HFFc6 (cell line): ENCODE measurements at regions not wholly inside any gene's neighbourhood (a gene's known extent, or its start where the extent isn't known, plus 50 kb on each side); places are given as distances from the start of the nearest gene placed in this dataset.

ENCODE experiments used
- DNase-seq: peaks from one replicate; pipeline ENCODE4 v3.0.0-alpha.2; 2018
- H3K27ac Mint-ChIP-seq: 2 replicates; pipeline ENCODE4 v1.8.0; 2020; ENCODE audit warnings: mild to moderate bottlenecking, mixed read lengths
- H3K27me3 Mint-ChIP-seq: 2 replicates; pipeline ENCODE4 v1.8.0; 2021; ENCODE audit warnings: mild to moderate bottlenecking, moderate library complexity, mixed read lengths; ENCODE audit not compliant: insufficient read depth
- H3K36me3 Mint-ChIP-seq: 2 replicates; pipeline ENCODE4 v1.8.0; 2021; ENCODE audit warnings: low read depth, mixed read lengths
- H3K4me1 Mint-ChIP-seq: 2 replicates; pipeline ENCODE4 v1.8.0; 2020; ENCODE audit warnings: low read depth, mixed read lengths
- H3K4me3 Mint-ChIP-seq: 2 replicates; pipeline ENCODE4 v1.8.0; 2020; ENCODE audit warnings: mild to moderate bottlenecking, moderate library complexity, mixed read lengths
- H3K9me3 Mint-ChIP-seq: 2 replicates; pipeline ENCODE4 v1.8.0; 2020; ENCODE audit warnings: mild to moderate bottlenecking, mixed read lengths
- TF ChIP-seq, protein P1 (sequence below): fragments of 200-600 bp; sonication (generic); IDR thresholded peaks from 2 replicates; pipeline ENCODE4 v1.5.0; 2021; ENCODE audit warnings: antibody characterized with exemption, mild to moderate bottlenecking

DNA sequence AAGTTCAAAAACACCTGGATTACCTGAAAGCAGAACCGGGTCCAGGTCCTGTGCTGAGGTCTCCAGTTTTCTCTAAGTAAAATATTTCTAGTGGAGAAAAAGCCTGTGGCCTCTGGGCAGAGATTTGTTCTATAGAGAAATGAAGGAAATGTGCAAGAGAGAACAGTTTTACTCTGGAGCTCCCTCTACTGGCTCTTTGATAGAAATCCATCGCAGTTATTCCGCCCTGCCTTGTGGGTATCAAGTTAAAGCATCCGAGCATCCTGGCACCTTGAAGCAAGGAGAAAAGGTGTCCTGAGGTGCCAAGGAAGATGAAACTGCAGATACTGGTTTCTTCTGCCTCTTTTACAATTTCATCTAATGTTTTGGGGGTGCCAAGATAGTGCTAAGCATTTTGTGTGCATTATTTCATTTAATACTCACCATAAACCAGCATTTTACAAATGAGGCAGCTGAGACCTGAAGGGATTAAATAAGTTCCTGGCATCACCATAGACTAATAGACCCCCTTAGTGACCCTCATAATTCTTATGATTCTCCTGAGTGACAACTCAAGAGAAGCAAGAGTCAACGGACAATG is 113.1 kb upstream of the HSD17B12 start:
- Mint-ChIP-seq H3K9me3 (no peaks in the 10 kb centered on the region), H3K36me3 (no peaks in the 10 kb centered on the region), H3K4me1 (no peaks in the 10 kb centered on the region), H3K27me3 (peaks cover 36% of the 10 kb centered on the region), H3K4me3 (no peak overlapping the region), H3K27ac (no peak overlapping the region)
- TF ChIP-seq, protein P1, sequence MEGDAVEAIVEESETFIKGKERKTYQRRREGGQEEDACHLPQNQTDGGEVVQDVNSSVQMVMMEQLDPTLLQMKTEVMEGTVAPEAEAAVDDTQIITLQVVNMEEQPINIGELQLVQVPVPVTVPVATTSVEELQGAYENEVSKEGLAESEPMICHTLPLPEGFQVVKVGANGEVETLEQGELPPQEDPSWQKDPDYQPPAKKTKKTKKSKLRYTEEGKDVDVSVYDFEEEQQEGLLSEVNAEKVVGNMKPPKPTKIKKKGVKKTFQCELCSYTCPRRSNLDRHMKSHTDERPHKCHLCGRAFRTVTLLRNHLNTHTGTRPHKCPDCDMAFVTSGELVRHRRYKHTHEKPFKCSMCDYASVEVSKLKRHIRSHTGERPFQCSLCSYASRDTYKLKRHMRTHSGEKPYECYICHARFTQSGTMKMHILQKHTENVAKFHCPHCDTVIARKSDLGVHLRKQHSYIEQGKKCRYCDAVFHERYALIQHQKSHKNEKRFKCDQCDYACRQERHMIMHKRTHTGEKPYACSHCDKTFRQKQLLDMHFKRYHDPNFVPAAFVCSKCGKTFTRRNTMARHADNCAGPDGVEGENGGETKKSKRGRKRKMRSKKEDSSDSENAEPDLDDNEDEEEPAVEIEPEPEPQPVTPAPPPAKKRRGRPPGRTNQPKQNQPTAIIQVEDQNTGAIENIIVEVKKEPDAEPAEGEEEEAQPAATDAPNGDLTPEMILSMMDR: peak; percentile 86
- DNase-seq: peak; percentile 44

DNA sequence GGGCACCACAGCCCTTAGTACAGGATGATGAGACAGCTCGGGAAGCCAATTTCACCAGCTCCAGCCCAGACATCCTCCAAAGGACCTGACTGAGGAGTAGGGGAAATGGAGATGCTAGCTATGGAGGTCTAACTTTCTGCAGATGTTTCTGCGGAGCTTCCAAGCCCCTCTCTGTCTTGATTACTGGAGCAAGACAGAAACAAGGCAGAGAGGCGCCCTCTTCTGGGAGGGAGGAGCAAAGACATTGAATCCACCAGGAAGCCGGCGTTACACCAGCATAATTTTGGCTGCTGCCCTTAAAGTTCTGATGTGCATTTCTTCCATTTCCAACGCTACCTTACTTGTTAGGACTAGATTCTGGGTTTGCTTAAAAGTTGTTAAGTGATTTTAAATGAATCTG is 107.3 kb upstream of the HSD17B12 start:
- DNase-seq: no peak
- TF ChIP-seq, protein P1: peak; percentile 78
- no peak overlapping the region for H3K27ac Mint-ChIP-seq
- H3K36me3 Mint-ChIP-seq: no peaks in the 10 kb centered on the region
- no peak overlapping the region for H3K4me3 Mint-ChIP-seq
- peaks cover 54% of the 10 kb centered on the region for H3K27me3 Mint-ChIP-seq
- peaks cover 39% of the 10 kb centered on the region for H3K4me1 Mint-ChIP-seq
- no peaks in the 10 kb centered on the region for H3K9me3 Mint-ChIP-seq

DNA sequence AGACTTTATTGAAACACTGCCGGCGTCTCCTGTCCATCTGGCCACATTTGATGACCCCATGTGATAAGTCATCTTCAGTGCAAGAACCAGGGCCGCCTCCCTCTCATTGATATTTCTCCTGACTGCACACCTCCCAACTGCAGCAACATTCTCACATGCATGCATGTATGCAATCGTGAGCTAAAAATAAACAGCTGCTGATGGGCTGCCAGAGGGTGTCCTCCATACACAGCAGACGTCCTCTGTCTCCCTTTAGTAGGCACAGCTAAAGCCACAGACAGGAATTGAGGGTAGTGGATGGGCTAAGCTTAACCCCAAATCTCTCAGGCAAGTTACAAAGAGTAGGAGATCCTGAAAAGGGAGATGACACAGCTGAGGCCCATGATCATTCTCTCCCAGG is 106.7 kb upstream of the HSD17B12 start:
- TF ChIP-seq, protein P1: no peak
- Mint-ChIP-seq H3K27me3 (peaks cover 53% of the 10 kb centered on the region), H3K27ac (no peak overlapping the region), H3K4me1 (peaks cover 45% of the 10 kb centered on the region), H3K36me3 (no peaks in the 10 kb centered on the region), H3K9me3 (no peaks in the 10 kb centered on the region), H3K4me3 (no peak overlapping the region)
- no peak for DNase-seq

DNA sequence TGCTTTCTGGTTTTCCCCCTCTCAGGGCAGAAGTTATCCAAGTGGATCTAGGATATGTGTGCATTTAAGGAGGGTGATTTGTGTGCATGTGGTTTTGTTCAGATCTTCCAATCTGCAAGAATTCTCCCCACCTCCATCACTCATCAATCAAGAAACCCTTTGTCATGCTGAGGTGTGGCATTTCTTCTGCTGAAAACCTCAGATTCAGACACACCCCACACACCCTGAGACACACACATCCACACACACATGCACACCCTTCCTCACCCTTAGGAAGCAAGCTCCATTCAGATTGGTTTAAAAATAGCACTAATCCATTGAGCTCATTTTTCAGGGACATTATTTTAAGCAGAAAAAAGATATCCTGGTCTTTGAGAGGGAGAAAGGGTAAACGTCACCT is 106.1 kb upstream of the HSD17B12 start:
- Mint-ChIP-seq H3K4me1 (peaks cover 47% of the 10 kb centered on the region), H3K9me3 (no peaks in the 10 kb centered on the region), H3K36me3 (no peaks in the 10 kb centered on the region), H3K27me3 (peaks cover 53% of the 10 kb centered on the region), H3K4me3 (no peak overlapping the region; the same call in 1 of the 2 replicates), H3K27ac (no peak overlapping the region)
- no peak for DNase-seq
- TF ChIP-seq, protein P1: no peak

DNA sequence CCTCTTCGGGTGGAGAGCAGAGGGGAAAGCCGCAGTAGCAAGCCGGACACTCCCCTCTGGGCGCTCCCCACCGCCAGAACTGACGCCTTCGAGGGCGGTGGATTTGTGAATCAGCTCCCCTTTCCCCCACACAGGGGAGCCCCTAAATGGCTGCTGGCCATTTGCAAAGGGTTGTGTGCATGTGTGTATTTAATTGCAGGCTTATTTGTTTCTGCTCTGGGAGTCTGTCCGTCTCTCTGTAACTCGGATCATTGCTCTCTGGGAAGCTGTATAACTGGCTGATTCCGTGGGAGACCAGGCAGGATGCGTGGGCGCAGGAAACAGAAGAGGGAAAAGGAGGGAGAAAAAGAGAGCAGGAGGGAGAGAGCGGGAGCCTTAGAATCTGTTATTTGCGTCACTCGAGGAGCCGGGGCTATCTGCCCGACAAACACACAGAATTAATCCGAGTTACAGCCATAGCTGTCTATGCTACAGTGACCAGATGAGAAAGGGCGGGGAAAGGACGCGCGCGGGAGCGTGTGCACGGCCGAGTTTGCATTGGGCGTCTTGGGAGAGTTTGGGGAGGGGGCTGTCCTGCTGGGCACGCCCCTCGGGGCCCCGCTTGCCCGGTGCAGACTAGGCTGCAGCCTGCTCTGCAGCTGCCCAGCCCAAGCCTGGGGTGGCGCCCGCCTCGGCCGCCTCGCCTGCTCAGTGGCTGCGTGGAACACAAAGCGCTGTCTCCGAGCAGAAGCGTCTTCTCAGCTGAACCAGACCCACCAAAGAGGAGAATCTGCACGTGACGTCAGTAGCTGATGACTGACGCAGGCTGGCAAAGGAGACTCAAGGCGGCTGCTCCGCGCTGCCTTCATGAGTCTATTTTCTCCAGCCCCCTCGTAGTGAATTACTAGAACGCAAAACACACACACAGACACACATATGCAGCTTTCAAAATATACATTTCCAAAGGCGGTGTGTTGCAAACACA is 105.3 kb upstream of the HSD17B12 start:
- TF ChIP-seq, protein P1: 0 out of 2 replicates have a peak, but pooled peaks have one; percentile 11
- Mint-ChIP-seq H3K4me3 (peak overlapping the region; percentile 83), H3K27me3 (peaks cover 52% of the 10 kb centered on the region), H3K4me1 (peaks cover 47% of the 10 kb centered on the region), H3K9me3 (no peaks in the 10 kb centered on the region), H3K27ac (no peak overlapping the region), H3K36me3 (no peaks in the 10 kb centered on the region)
- DNase-seq: peak; percentile 55
